GM21723 (cell line): ENCODE measurements at regions not wholly inside any gene's neighbourhood (a gene's known extent, or its start where the extent isn't known, plus 50 kb on each side); places are given as distances from the start of the nearest gene placed in this dataset.
A peak's percentile ranks its signal among the peaks of the same experiment; 100 is the strongest.
"Not testable (repeated sequence)": the region's sequence is repeated elsewhere in the genome, so short reads cannot be mapped to it uniquely, and the experiment has no call there.

ENCODE experiments used
- ATAC-seq: cut with Tn5 transposase; IDR thresholded peaks from one replicate; pipeline ENCODE4 v1.9.1; 2021; ENCODE audit warnings: mild to moderate bottlenecking, moderate library complexity; ENCODE audit not compliant: unreplicated experiment

DNA sequence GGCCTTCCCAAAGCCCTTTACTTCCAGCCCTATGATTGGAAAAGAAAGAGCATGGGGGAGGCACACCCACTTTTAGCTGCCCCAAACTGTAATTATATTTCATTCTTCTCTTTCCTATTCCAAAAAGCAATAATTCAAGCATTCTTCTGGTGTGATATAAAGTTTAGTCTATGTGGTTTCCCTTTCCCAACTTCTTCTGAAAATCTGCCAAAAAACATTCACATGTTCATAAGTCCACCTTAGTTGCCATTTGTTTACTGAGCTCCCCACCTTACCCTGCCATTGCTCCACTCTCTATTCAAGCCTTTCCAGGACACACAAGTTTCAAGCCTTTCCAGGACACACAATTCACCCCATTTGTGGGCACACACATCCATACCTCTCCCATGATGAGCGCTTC, 111.6 kb upstream of the BMAL1 start:
- no peak for ATAC-seq

DNA sequence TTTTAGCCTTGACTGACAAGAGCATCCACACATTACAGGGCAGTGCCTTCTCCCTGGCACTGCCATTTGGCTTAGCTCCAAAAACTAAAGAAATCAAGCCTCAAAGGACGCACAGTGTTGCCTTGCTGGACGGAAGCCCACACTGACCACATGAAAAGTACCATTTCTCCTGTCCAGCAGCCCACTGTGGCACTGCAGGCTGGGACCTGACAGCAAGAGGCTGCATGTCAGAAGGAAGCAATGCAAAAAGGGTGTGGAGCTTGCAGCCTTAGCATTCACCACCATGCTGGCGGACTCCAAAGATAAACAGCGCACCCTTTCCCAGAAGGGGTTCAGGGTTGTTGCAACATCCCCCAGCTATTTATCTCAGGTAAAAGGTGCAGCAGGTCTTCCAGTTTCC, 109.3 kb upstream of the BMAL1 start:
- no peak for ATAC-seq

DNA sequence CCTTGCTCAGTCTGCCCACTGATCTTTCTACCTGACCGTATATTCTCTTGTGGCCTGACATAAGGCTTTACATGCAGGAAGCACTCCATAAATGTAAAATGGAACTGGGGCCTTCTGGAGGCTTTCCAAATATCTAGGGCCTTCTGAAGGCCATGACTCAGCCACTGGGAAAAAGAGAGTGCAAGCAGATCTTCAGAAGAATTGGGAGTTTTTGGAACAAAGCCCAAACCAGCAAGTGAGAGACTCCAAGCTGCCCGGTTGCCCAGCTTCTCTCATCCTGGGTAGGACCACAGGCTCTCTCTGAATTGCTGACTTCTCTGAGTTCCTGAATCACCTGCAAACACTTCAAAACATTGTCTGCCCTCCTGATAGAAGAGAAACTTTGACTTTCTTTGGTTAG, 107.9 kb upstream of the BMAL1 start:
- no peak for ATAC-seq

DNA sequence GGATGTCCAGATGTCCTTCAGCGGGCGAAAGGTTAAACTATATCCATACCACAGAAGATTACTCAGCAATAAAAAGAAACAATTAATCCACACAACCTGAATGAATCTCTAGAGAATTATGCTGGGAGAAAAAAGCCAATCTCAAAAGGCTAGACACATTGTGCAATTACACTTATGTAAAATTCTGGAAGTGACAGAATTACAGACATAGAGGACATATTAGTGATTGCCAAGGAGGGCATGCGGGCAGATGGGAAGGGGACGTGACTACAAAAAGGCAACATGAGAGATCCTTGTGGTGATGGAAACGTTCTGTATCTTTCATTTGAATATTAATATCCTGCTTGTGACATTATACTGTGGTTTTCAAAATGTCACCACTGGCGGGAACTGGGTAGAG, 103.5 kb upstream of the BMAL1 start:
- ATAC-seq, result no peak

DNA sequence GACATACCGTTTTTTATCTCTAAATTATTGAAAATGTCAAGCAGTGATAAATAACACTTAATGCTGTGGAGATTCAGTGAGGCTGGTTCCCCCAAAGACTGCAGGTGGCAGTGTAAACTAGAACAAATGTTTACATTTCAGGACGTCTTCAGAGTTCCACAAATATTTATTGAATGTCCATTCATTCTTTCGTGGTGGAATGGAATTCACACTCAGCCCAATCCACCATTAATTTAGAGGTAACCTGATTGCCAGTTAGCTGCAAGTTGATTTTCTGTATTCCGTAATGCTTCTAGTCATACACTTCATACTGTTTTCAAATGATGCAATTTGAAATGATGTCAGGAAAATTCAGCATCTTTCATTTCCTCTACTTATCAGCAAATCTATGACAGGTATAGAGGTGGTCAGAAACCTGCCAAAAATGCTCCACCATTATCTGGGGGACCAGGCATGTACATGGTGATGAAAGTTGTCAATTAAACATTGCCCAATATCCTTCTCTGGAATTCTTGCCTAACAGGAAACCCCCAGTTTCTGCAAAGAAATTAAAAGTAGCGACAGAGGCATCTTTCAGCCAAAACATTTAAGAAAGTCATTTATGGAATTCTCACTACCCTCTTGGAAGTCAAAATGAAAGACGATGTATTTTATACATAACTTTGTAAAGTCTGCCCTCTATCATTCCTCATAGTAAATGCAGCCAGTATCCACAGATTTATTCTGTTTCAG, 94.3 kb upstream of the BMAL1 start:
- peak; percentile 67 for ATAC-seq

DNA sequence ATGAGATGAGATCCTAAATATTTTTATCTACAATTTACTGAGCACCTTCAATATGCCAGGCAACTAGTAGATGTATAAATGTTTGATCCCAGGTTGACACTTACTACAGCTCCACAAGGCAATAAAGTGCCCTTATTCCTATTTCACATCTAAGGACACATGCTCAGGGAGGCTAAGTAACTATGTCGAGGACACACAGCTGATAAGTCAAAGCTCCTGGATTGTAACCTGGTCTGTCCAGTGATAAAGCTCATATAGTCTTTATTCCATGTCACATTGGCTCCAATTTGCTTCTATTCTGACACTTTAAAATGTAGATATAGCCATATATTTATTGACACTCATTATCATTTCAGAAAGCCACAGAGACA, 93.8 kb upstream of the BMAL1 start:
- no peak for ATAC-seq

- no peak for ATAC-seq
Measured at GRCh38 chr11:13184295-13184794, 93.2 kb upstream of the BMAL1 start.

GRCh38 chr11:13188179-13188578, 89.4 kb upstream of the BMAL1 start:
- ATAC-seq, result no peak

GRCh38 chr11:13189561-13190426, 87.8 kb upstream of the BMAL1 start:
- ATAC-seq, result no peak

DNA sequence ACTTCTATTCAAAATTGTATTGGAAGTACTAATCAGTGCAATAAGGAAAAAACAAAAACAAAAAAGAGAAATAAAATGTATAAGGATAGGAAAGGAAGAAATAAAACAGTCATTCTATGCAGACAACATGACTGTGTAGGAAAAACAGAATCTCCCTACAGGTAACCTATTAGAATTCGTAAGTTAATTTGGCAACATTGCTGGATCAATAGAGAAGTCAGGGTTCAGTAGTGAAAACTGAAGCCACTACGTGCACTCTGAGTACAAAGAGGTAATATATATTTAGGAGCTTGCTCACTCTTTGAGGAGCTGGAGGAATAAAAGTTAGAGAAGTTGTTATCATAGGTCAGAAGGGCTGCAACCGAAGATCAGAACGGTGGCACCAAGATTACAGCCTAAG, 84.0 kb upstream of the BMAL1 start:
- no peak for ATAC-seq

DNA sequence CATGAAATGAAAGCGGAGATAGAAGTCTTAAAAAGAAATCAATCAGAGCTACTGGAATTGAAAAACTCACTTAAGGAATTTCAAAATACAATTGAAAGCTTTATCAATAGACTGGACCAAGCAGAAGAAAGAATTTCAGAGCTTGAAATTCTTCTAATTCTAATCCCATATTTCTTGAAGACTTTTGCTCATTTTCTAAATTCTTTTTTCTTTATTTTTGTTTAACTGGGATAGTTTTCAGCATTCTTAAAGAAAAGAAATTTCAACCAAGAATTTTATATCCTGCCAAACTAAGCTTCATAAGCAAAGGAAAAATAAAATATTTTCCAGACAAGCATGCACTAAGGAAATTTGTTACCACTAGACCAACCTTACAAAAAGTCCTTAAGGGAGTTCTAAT, 80.2 kb upstream of the BMAL1 start:
- ATAC-seq, result not testable (repeated sequence)

DNA sequence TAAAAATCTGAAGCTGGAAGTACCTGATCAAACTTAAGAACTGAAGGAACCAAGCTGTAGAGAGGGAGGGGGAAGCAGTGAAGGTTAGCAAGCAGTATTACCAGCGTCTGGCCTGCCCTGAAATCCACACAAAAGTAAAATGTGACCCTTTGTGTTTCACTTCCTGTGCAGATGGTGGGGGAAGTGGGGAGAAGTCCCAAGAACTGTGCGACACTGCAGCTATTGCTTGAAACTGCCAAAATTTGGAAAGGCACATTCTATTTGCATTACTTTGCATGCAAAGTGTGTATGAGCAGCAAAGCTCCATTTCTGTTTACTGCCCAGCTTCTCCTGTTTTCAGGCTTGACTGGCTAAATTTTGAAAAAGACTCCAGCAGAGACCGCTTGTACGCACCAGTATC, 72.1 kb upstream of the BMAL1 start:
- ATAC-seq, result peak; percentile 74

- no peak for ATAC-seq
Measured at GRCh38 chr11:13206086-13206640, 71.4 kb upstream of the BMAL1 start.

- ATAC-seq, result no peak
Measured at GRCh38 chr11:13207270-13207664, 70.3 kb upstream of the BMAL1 start.

- no peak for ATAC-seq
Measured at GRCh38 chr11:13207665-13208594, 69.7 kb upstream of the BMAL1 start.

GRCh38 chr11:13208921-13209320, 68.7 kb upstream of the BMAL1 start:
- ATAC-seq, result no peak

- ATAC-seq, result no peak
Measured at GRCh38 chr11:13209379-13209778, 68.2 kb upstream of the BMAL1 start.

GRCh38 chr11:13210424-13210823, 67.2 kb upstream of the BMAL1 start:
- no peak for ATAC-seq

DNA sequence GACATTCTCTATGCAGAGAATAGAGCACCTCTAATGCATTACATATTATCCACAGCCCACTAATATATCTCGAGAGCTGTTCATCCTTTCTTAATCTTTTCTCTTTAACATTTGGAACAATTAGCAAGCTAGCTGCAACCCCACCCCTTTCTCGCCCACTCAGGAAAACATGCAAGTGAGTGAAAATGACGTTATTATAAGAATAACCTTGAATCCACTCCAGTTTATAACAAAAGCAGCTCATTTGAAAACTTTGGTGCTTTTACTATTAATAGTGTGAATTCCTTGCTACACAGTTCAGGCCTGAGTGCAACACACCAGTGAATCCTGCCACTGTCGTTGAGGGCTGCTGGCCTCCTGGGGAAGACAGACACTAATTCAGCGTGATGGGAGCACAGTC, 63.3 kb upstream of the BMAL1 start:
- ATAC-seq, result no peak

DNA sequence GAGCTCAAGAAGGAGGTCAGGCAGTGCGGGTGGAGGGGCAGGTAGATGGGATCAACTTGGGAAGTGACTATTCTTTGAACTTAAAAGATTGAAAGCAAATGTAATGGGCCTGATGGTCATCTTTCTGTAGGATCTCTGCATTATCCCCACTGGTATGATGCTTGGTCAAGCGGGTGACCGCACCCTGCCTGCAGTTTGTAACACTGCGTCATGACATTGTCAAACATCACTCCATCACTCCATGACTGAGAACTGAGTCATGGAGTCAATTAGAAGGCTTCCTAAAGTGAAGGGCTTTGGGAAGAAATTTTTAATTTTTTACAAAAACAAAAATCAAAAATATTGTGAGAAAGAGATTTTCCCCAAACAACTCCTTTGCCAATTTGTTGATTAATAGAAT, 62.4 kb upstream of the BMAL1 start:
- ATAC-seq, result no peak
